Heart right ventricle (tissue), 16 donors: ENCODE measurements at regions not wholly inside any gene's neighbourhood (a gene's known extent, or its start where the extent isn't known, plus 50 kb on each side); places are given as distances from the start of the nearest gene placed in this dataset.

ENCODE experiments used
- ATAC-seq, 8 donors: fragments of 200-7000 bp; cut with Tn5 transposase; one replicate each; pipeline ENCODE4 v1.9.1; 2020; ENCODE audit warnings: mild to moderate bottlenecking in 8 of 8, moderate library complexity in 8 of 8, moderate number of reproducible peaks in 1 of 8
- DNase-seq, 2 donors: peaks; one replicate each; pipeline ENCODE4 v3.0.0-alpha.2; 2020
- H3K27ac ChIP-seq, 10 donors: fragments of 200-600 bp; sonication (generic) in 2 of 10; one replicate each; pipeline versions ENCODE4 v1.5.0 to v1.8.0; 2020 to 2022; ENCODE audit warnings: mild to moderate bottlenecking in 3 of 10
- H3K27me3 ChIP-seq, 7 donors: fragments of 200-600 bp; one replicate each; pipeline ENCODE4 v1.8.0; 2021 to 2022; ENCODE audit warnings: mild to moderate bottlenecking in 2 of 7
- H3K36me3 ChIP-seq, 9 donors: fragments of 200-600 bp; sonication (generic) in 1 of 9; one replicate each; pipeline versions ENCODE4 v1.5.0 to v1.8.0; 2020 to 2022; ENCODE audit warnings: mild to moderate bottlenecking in 2 of 9
- H3K4me1 ChIP-seq, 9 donors: fragments of 200-600 bp; sonication (generic) in 1 of 9; one replicate each; pipeline versions ENCODE4 v1.5.0 to v1.8.0; 2020 to 2022; ENCODE audit warnings: mild to moderate bottlenecking in 4 of 9
- H3K4me3 ChIP-seq, 10 donors: fragments of 200-600 bp; sonication (generic) in 2 of 10; one replicate each; pipeline versions ENCODE4 v1.5.0 to v1.8.0; 2020 to 2022; ENCODE audit warnings: mild to moderate bottlenecking in 7 of 10, moderate library complexity in 2 of 10
- H3K9me3 ChIP-seq, 11 donors: fragments of 200-600 bp in 10 of 11; sonication (generic) in 2 of 11; one replicate each; pipeline versions ENCODE4 v1.5.0 to v1.8.0; 2013 to 2022; ENCODE audit warnings: mild to moderate bottlenecking in 2 of 11, control low read depth in 1 of 11, moderate library complexity in 1 of 11
- CTCF ChIP-seq, 9 donors: fragments of 200-600 bp; sonication (generic) in 2 of 9; IDR thresholded peaks; one replicate each; pipeline versions ENCODE4 v1.5.0 to v1.8.0; 2021 to 2022; ENCODE audit warnings: antibody characterized with exemption in 9 of 9, mild to moderate bottlenecking in 5 of 9, moderate library complexity in 1 of 9
- WGBS, 2 donors: extraction: QIAGEN DNeasy Blood & Tissue Kit; methylation state at CpG; one replicate each; pipeline ENCODE4 v1.1.7; 2013; ENCODE audit warnings: inconsistent platforms in 1 of 2; 5-methylcytosine and 5-hydroxymethylcytosine counted together
- intact Hi-C, 10 donors: fragments of 100-400 bp; cut with DNase I; formaldehyde crosslinking; loops; one replicate each; pipeline versions ENCODE4 v1.11.1 to v1.14.2; 2022
- donor health status: Arrhythmogenic right ventricular cardiomyopathy.
- donor health status: ischemic (EF 13 %, LVEDD 7.1; RV severe dilation, severe dysfunction).
- donor health status: healthy with polysubstance abuse.
- donor health status: DM: no; HTN: yes; CAD: no.
- donor health status: DM: no; HTN: no; CAD: no.
- donor health status: ischemic (EF 25% LVEDD 6.9; RV normal size, moderate dysfunction).
- donor health status: ischemic (EF 25% LVEDD 5.7; RV mildly dilated, moderate dysfunction).
- donor health status: healthy.
- donor health status: DM: yes; HTN: yes; CAD: no.
- donor health status: Ischemic cardiomyopathy.
- donor health status: ischemic (EF 35%, LVEDD 5.7; RV mildly dilated, moderate dysfunction).
- donor health status: nonischemic (EF 11% LVEDD 7.7; RV severe dilation, severe dysfunction).
- donor health status: DM: yes; HTN: yes; CAD: no.
- donor health status: PGD.
- donor health status: ischemic (EF 29% LVEDD 5.4; RV normal size, mild dysfunction).
- donor health status: nonischemic (EF 23%, LVEDD 6.1; RV moderate dilation, normal function).

DNA sequence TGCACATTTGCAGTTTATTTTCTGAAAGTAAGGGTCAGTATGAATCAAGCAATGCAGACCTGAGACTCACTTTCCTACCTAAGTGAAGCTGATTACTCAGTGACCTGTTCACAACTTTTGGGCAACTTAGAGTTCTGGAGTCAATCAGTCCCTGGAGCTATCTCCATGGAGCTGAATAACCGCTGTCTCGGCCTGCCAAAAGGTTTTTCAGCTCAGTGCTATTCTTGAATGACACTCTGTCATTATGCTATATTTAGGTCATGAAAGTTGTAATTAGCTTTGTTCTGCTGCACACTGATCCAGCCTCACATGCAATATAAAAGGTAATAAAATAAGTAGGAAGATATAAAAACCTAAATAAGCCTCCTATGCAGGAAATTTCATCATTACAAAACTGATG, 356.0 kb downstream of the BMP2 start:
- 35 to 50% methylated on average over 2 of the region's 2 CpGs for WGBS, 2 donors
- Histone ChIP-seq H3K9me3 (no peaks in the 10 kb centered on the region), H3K4me3 (no peak overlapping the region), H3K4me1 (peaks cover 0 to 14% (median 0%) of the 10 kb centered on the region in 9 donors), H3K36me3 (no peaks in the 10 kb centered on the region), H3K27me3 (no peaks in the 10 kb centered on the region), H3K27ac (peak overlapping the region; percentile 11 to 85 (median 71))
- intact Hi-C loops = loop anchor here in 2 of 10 donors (10.0 kb wide), 1 partner anchor 131 kb away; no protein-coding TSS in a partner anchor
- TF ChIP-seq CTCF (IDR thresholded peaks at IDR 0.05) = no peak
- DNase-seq = peak; percentile 9 to 42
- ATAC-seq = peak; percentile 87 to 100 (median 99)

DNA sequence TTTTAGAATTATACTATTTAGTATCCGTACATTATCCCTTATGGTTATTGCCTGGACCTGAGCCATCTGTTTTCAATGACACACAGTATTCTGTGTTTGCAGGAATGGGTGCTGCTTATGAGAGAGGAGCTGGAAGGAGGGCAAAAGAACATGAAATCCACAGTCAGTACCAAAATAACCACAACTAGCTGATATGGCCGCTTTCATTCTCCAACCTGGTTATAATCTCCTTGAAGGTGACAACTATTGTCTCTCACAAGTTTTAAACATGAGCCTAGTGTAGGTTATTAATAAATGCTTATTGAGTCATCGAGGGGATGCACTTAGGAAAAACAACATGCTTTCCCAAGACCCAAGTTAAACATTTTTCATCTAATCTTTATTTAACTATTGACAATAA, 356.6 kb downstream of the BMP2 start:
- Histone ChIP-seq H3K27ac (peak overlapping the region; percentile 11 to 85 (median 71)), H3K4me1 (peaks cover 0 to 14% (median 0%) of the 10 kb centered on the region in 9 donors), H3K27me3 (no peaks in the 10 kb centered on the region), H3K9me3 (no peaks in the 10 kb centered on the region), H3K36me3 (no peaks in the 10 kb centered on the region), H3K4me3 (no peak overlapping the region)
- 52 to 59% methylated on average over 3 of the region's 3 CpGs for WGBS, 2 donors
- DNase-seq = no peak
- ATAC-seq = peak in 7 of 8 donors; percentile 34 to 91 (median 85)
- no peak for TF ChIP-seq CTCF (IDR thresholded peaks at IDR 0.05)
- intact Hi-C loops = loop anchor here in 2 of 10 donors (10.0 kb wide), 1 partner anchor 131 kb away; no protein-coding TSS in a partner anchor

- intact Hi-C loops = no loop called here
- ATAC-seq = no peak
- 91 to 93% methylated on average over 1 of the region's 1 CpG for WGBS, 2 donors
Observed at GRCh38 chr20:7136886-7137285, 369.4 kb downstream of the BMP2 start.

GRCh38 chr20:7137395-7138151, 370.1 kb downstream of the BMP2 start:
- no peaks in the 10 kb centered on the region for H3K36me3 ChIP-seq
- no peak for DNase-seq
- no peaks in the 10 kb centered on the region for H3K4me1 ChIP-seq
- 60 to 61% methylated on average over 4 of the region's 4 CpGs for WGBS, 2 donors
- H3K27ac ChIP-seq = no peak overlapping the region
- no peaks in the 10 kb centered on the region for H3K9me3 ChIP-seq
- no peak overlapping the region for H3K4me3 ChIP-seq
- no peak for TF ChIP-seq CTCF (IDR thresholded peaks at IDR 0.05)
- no peaks in the 10 kb centered on the region for H3K27me3 ChIP-seq
- ATAC-seq = no peak
- intact Hi-C loops = no loop called here

More at GRCh38 chr20:7136886-7137285, 369.4 kb downstream of the BMP2 start:
- Histone ChIP-seq H3K9me3 (no peaks in the 10 kb centered on the region), H3K27me3 (no peaks in the 10 kb centered on the region), H3K36me3 (no peaks in the 10 kb centered on the region), H3K4me1 (no peaks in the 10 kb centered on the region), H3K4me3 (no peak overlapping the region), H3K27ac (no peak overlapping the region)
- TF ChIP-seq CTCF (IDR thresholded peaks at IDR 0.05) = no peak
- DNase-seq = no peak
